Ovary (tissue), 3 donors: ENCODE measurements at regions not wholly inside any gene's neighbourhood (a gene's known extent, or its start where the extent isn't known, plus 50 kb on each side); places are given as distances from the start of the nearest gene placed in this dataset.
"Not testable (repeated sequence)": the region's sequence is repeated elsewhere in the genome, so short reads cannot be mapped to it uniquely, and the experiment has no call there.

Source experiments
- CTCF ChIP-seq, 3 donors: fragments of 450-650 bp in 2 of 3; fragments of 200-600 bp in 1 of 3; IDR thresholded peaks; one replicate each; pipeline versions ENCODE4 v1.5.1 to v1.8.0; 2016 to 2022; ENCODE audit warnings: antibody characterized with exemption in 3 of 3, mild to moderate bottlenecking in 1 of 3
- POLR2A ChIP-seq: fragments of 450-650 bp; IDR thresholded peaks from one replicate; pipeline ENCODE4 v1.6.1; 2017; ENCODE audit warnings: antibody characterized with exemption, mild to moderate bottlenecking, moderate library complexity
- donor health status: DM: no; HTN: no; CAD: no.

- not testable (repeated sequence) for TF ChIP-seq POLR2A; CTCF (IDR thresholded peaks at IDR 0.05)
Measured at GRCh38 chr2:87485884-87486283, 262.0 kb upstream of the PLGLB2 start.
